Left lung (tissue), 4 donors: ENCODE measurements at regions not wholly inside any gene's neighbourhood (a gene's known extent, or its start where the extent isn't known, plus 50 kb on each side); places are given as distances from the start of the nearest gene placed in this dataset.
"Not testable (repeated sequence)": the region's sequence is repeated elsewhere in the genome, so short reads cannot be mapped to it uniquely, and the experiment has no call there.

Experiments used
- ATAC-seq: fragments of 200-7000 bp; cut with Tn5 transposase; one replicate; pipeline ENCODE4 v1.9.1; 2020; ENCODE audit warnings: moderate library complexity
- DNase-seq, 4 donors: peaks; one replicate each; pipeline ENCODE4 v3.0.0-alpha.2; 2013 to 2020
- H3K27ac ChIP-seq, 2 donors: fragments of 200-600 bp; sonication (generic) in 1 of 2; one replicate each; pipeline versions ENCODE4 v1.5.0 to v1.8.0; 2020 to 2021
- H3K27me3 ChIP-seq, 2 donors: fragments of 200-600 bp; sonication (generic) in 1 of 2; one replicate each; pipeline versions ENCODE4 v1.5.0 to v1.8.0; 2020 to 2021
- H3K36me3 ChIP-seq, 2 donors: fragments of 200-600 bp; sonication (generic) in 1 of 2; one replicate each; pipeline versions ENCODE4 v1.5.0 to v1.8.0; 2020 to 2021
- H3K4me1 ChIP-seq, 2 donors: fragments of 200-600 bp; one replicate each; pipeline ENCODE4 v1.8.0; 2021
- H3K4me3 ChIP-seq, 2 donors: fragments of 200-600 bp; sonication (generic) in 1 of 2; one replicate each; pipeline versions ENCODE4 v1.5.0 to v1.8.0; 2020 to 2021; ENCODE audit warnings: mild to moderate bottlenecking in 1 of 2
- H3K9me3 ChIP-seq, 2 donors: fragments of 200-600 bp; sonication (generic) in 1 of 2; one replicate each; pipeline versions ENCODE4 v1.5.0 to v1.8.0; 2020 to 2021
- intact Hi-C, 2 donors: fragments of 100-400 bp; cut with DNase I; formaldehyde crosslinking; loops; one replicate each; pipeline versions ENCODE4 v1.11.2 to v1.14.2; 2022
- TF ChIP-seq, protein P1 (sequence below), 2 donors: fragments of 200-600 bp; sonication (generic) in 1 of 2; IDR thresholded peaks; one replicate each; pipeline versions ENCODE4 v1.5.0 to v1.8.0; 2021; ENCODE audit warnings: antibody characterized with exemption in 2 of 2
- donor health status: DM: no; HTN: yes; CAD: no.
- donor health status: DM: no; HTN: no; CAD: no.

DNA sequence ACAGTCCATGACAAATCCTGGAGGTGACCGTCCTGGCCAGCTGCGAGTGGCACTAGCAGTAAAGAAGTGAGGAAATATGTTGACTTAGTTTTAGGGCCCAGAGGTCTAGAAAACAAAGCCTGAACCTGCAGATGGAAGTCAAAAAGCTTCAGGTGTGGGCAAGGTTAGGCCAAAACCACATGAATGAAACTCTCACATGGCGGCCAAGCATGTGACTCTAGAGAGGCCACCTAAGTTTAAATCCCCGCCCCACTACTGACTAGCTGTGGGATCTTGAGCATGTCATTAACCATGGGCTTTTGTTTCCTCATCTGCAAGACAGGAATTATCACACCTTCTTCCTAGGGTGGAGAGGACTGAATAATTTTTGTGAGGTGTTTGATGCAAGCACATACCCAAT is 148.2 kb upstream of the DAB1 start:
- intact Hi-C loops, result no loop called here
- no peak overlapping the region for H3K27ac ChIP-seq
- DNase-seq, result no peak
- H3K36me3 ChIP-seq, result no peaks in the 10 kb centered on the region
- TF ChIP-seq, protein P1, sequence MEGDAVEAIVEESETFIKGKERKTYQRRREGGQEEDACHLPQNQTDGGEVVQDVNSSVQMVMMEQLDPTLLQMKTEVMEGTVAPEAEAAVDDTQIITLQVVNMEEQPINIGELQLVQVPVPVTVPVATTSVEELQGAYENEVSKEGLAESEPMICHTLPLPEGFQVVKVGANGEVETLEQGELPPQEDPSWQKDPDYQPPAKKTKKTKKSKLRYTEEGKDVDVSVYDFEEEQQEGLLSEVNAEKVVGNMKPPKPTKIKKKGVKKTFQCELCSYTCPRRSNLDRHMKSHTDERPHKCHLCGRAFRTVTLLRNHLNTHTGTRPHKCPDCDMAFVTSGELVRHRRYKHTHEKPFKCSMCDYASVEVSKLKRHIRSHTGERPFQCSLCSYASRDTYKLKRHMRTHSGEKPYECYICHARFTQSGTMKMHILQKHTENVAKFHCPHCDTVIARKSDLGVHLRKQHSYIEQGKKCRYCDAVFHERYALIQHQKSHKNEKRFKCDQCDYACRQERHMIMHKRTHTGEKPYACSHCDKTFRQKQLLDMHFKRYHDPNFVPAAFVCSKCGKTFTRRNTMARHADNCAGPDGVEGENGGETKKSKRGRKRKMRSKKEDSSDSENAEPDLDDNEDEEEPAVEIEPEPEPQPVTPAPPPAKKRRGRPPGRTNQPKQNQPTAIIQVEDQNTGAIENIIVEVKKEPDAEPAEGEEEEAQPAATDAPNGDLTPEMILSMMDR (IDR thresholded peaks at IDR 0.05), result no peak
- no peaks in the 10 kb centered on the region for H3K4me1 ChIP-seq
- H3K4me3 ChIP-seq, result no peak overlapping the region
- H3K27me3 ChIP-seq, result no peaks in the 10 kb centered on the region
- ATAC-seq, result no peak
- peaks cover 0 to 4% of the 10 kb centered on the region in 2 donors for H3K9me3 ChIP-seq

DNA sequence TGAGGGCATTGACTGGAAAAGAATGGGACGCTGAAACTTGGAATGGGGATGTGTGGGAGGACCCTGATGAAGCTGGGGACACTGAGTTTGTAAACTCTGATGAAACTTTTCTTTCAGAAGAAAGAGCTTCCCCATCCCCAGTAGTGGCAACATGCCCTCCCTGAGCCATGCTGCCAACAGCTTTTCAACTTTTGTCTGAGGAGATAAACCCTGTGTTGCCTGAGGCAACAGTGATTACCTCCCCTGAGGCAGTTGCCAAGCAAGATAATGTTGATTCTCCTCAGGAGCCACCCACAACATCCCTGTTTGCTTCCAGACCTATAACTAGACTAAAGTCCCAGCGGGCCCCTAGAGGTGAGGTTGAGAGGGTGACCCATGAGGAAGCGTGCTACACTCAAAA is 134.2 kb upstream of the DAB1 start:
- ATAC-seq, H3K4me3 ChIP-seq, H3K36me3 ChIP-seq, DNase-seq, H3K27ac ChIP-seq, H3K4me1 ChIP-seq, intact Hi-C loops, H3K9me3 ChIP-seq, H3K27me3 ChIP-seq: not testable (repeated sequence)

DNA sequence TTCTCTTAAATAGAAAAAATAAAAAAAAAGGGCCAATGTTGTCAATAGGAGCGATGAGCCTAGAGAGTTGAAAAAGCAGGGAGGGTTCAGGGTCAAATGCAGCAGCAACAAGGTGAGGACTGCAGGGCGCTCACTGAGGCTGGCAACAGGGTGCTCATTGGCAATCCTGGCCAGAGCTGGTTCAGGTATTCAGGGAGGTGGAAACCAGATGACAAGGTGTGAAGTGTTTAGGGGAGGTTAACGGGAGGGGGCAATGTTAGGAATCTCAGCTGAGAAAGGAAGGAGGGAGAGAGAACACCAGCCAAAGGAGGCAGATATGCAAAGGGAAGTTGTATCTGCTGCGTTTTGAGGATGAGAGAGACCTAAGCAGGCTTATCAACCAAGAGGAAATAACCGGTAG is 129.8 kb upstream of the DAB1 start:
- TF ChIP-seq, protein P1 (IDR thresholded peaks at IDR 0.05), result no peak
- ATAC-seq, result no peak
- DNase-seq, result no peak
- intact Hi-C loops, result no loop called here
- H3K36me3 ChIP-seq, result no peaks in the 10 kb centered on the region
- H3K27ac ChIP-seq, result no peak overlapping the region
- H3K9me3 ChIP-seq, result no peaks in the 10 kb centered on the region
- no peaks in the 10 kb centered on the region for H3K4me1 ChIP-seq
- no peaks in the 10 kb centered on the region for H3K27me3 ChIP-seq
- no peak overlapping the region for H3K4me3 ChIP-seq

DNA sequence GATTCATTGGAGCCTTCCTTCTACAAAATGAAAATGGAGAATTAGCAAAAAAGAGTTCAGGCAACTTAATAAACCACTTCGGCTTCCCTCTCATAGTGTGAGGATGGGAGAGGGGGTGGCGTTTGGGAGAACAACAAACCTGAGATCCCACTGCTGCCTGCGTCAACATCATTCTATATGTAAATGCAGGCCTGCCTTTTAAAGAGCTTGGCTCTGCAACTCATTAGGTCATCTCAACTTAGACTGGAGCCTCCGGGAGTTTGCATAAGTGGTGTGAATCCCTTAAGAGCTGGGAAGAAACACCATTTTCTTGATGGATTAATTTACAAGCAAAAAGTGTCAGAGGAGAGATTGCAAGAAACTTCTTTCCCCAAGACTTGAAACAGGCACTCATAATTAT is 127.6 kb upstream of the DAB1 start:
- Histone ChIP-seq H3K4me3 (no peak overlapping the region), H3K4me1 (no peaks in the 10 kb centered on the region), H3K27me3 (no peaks in the 10 kb centered on the region), H3K36me3 (no peaks in the 10 kb centered on the region), H3K27ac (no peak overlapping the region), H3K9me3 (no peaks in the 10 kb centered on the region)
- TF ChIP-seq, protein P1 (IDR thresholded peaks at IDR 0.05), result no peak
- intact Hi-C loops, result no loop called here
- DNase-seq (no peak), ATAC-seq (no peak)

DNA sequence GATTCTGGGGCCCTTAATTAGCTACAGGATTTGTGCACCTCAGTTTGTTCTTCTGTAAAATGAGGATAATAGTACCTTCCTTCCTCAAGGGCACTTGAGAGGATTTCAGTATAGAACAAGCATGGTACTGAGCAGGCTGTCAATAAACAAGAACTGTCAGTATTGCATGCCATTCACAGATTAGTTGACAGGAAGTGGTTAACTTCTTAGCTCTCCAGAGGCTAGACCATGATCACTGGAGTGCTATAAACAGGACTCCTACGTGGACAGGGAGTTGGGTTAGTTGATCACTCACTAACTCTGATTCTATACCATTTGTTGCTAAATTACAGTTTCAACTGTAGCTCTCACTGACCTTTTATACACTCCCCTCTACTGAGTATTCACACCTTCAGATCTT is 126.2 kb upstream of the DAB1 start:
- H3K36me3 ChIP-seq, result no peaks in the 10 kb centered on the region

DNA sequence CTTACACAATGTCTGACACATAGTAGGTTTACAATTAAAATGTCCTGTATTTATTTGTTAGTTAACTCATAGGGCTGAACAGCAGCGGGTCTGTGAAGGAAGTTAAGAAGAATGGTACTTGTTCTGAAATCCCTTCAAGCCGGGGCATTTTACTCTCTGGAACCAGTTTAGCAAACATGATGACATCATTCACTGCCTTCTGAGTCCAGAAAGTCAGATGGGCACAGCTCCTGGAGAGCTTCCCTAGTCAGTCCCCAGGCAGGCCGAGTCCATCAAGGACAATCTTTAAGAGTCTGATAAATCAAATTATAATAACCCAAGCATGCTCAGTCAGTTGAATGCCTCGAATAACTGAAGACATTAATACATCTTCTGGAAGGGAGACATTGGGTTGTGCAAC is 125.4 kb upstream of the DAB1 start:
- Histone ChIP-seq H3K36me3 (no peaks in the 10 kb centered on the region), H3K4me3 (no peak overlapping the region), H3K9me3 (peaks cover 0 to 3% of the 10 kb centered on the region in 2 donors), H3K27me3 (no peaks in the 10 kb centered on the region), H3K27ac (no peak overlapping the region), H3K4me1 (no peaks in the 10 kb centered on the region)
- intact Hi-C loops, result no loop called here
- no peak for ATAC-seq
- TF ChIP-seq, protein P1 (IDR thresholded peaks at IDR 0.05), result no peak
- DNase-seq, result no peak

More for the DNA sequence above, 126.2 kb upstream of the DAB1 start:
- DNase-seq (no peak), ATAC-seq (no peak)
- Histone ChIP-seq H3K27me3 (no peaks in the 10 kb centered on the region), H3K4me1 (no peaks in the 10 kb centered on the region), H3K27ac (no peak overlapping the region), H3K9me3 (peaks cover 0 to under 1% of the 10 kb centered on the region in 2 donors), H3K4me3 (no peak overlapping the region)
- TF ChIP-seq, protein P1 (IDR thresholded peaks at IDR 0.05), result no peak
- intact Hi-C loops, result no loop called here
